Sigmoid colon (tissue), 4 donors: ENCODE measurements at regions not wholly inside any gene's neighbourhood (a gene's known extent, or its start where the extent isn't known, plus 50 kb on each side); places are given as distances from the start of the nearest gene placed in this dataset.

Experiments
- CTCF ChIP-seq, 4 experiments: fragments of 450-650 bp in 3 of 4; fragments of 200-600 bp in 1 of 4; IDR thresholded peaks; one replicate each; pipeline ENCODE4 v1.5.1; 2016 to 2019; ENCODE audit warnings: antibody characterized with exemption in 4 of 4, mild to moderate bottlenecking in 3 of 4, moderate library complexity in 2 of 4
- EP300 ChIP-seq, 4 donors: sonication (generic); formaldehyde crosslinking; IDR thresholded peaks; one replicate each; pipeline ENCODE4 v1.6.1; 2017; ENCODE audit warnings: antibody characterized with exemption in 4 of 4
- POLR2A ChIP-seq, 2 donors: fragments of 450-650 bp; IDR thresholded peaks; one replicate each; pipeline ENCODE4 v1.6.1; 2016; ENCODE audit warnings: antibody characterized with exemption in 2 of 2, mild to moderate bottlenecking in 2 of 2, moderate library complexity in 2 of 2
- POLR2AphosphoS5 ChIP-seq, 4 donors: sonication (generic); formaldehyde crosslinking; IDR thresholded peaks; one replicate each; pipeline ENCODE4 v1.6.1; 2017; ENCODE audit warnings: antibody characterized with exemption in 4 of 4

- TF ChIP-seq CTCF (IDR thresholded peaks at IDR 0.05) = no peak
- no peak for TF ChIP-seq POLR2AphosphoS5 (IDR thresholded peaks at IDR 0.05)
- TF ChIP-seq EP300 (IDR thresholded peaks at IDR 0.05) = no peak
- no peak for TF ChIP-seq POLR2A (IDR thresholded peaks at IDR 0.05)
These were observed 618.8 kb downstream of the RPS29 start for GRCh38 chr14:48967419-48967818.
